Stimulated activated naive CD8-positive, alpha-beta T cell treated with anti-CD3 and anti-CD28 coated beads, Interleukin-15, Interleukin-2, amounts not matched to agents 100 ng/mL and 50 ng/mL, for 24 hours (primary cell): ENCODE measurements at regions not wholly inside any gene's neighbourhood (a gene's known extent, or its start where the extent isn't known, plus 50 kb on each side); places are given as distances from the start of the nearest gene placed in this dataset.

Experiments
- H3K27ac Mint-ChIP-seq: one replicate; pipeline ENCODE4 v1.8.0; 2021; ENCODE audit warnings: mild to moderate bottlenecking, mixed read lengths
- H3K27me3 Mint-ChIP-seq: one replicate; pipeline ENCODE4 v1.8.0; 2021; ENCODE audit warnings: mixed read lengths
- H3K36me3 Mint-ChIP-seq: one replicate; pipeline ENCODE4 v1.8.0; 2021; ENCODE audit warnings: low read depth, mixed read lengths
- H3K4me1 Mint-ChIP-seq: one replicate; pipeline ENCODE4 v1.8.0; 2021; ENCODE audit warnings: low read depth, mixed read lengths
- H3K4me3 Mint-ChIP-seq: one replicate; pipeline ENCODE4 v1.8.0; 2021; ENCODE audit warnings: mild to moderate bottlenecking, mixed read lengths
- H3K9me3 Mint-ChIP-seq: one replicate; pipeline ENCODE4 v1.8.0; 2021; ENCODE audit warnings: mixed read lengths

- H3K4me1 Mint-ChIP-seq: no peaks in the 10 kb centered on the region
- no peak overlapping the region for H3K27ac Mint-ChIP-seq
- no peaks in the 10 kb centered on the region for H3K36me3 Mint-ChIP-seq
- peaks cover 9% of the 10 kb centered on the region for H3K27me3 Mint-ChIP-seq
- H3K4me3 Mint-ChIP-seq: no peak overlapping the region
- no peaks in the 10 kb centered on the region for H3K9me3 Mint-ChIP-seq
These were observed 165.8 kb downstream of the NUP210 start for GRCh38 chr3:13254028-13254951.

- no peaks in the 10 kb centered on the region for H3K36me3 Mint-ChIP-seq
- H3K9me3 Mint-ChIP-seq: no peaks in the 10 kb centered on the region
- peaks cover 9% of the 10 kb centered on the region for H3K27me3 Mint-ChIP-seq
- H3K27ac Mint-ChIP-seq: no peak overlapping the region
- H3K4me1 Mint-ChIP-seq: no peaks in the 10 kb centered on the region
- H3K4me3 Mint-ChIP-seq: no peak overlapping the region
These were observed 166.7 kb downstream of the NUP210 start for GRCh38 chr3:13253208-13253937.

GRCh38 chr3:13252207-13252606 lies 167.9 kb downstream of the NUP210 start:
- Mint-ChIP-seq H3K27me3 (peaks cover 9% of the 10 kb centered on the region), H3K4me1 (no peaks in the 10 kb centered on the region), H3K9me3 (no peaks in the 10 kb centered on the region), H3K36me3 (no peaks in the 10 kb centered on the region), H3K27ac (no peak overlapping the region), H3K4me3 (no peak overlapping the region)

DNA sequence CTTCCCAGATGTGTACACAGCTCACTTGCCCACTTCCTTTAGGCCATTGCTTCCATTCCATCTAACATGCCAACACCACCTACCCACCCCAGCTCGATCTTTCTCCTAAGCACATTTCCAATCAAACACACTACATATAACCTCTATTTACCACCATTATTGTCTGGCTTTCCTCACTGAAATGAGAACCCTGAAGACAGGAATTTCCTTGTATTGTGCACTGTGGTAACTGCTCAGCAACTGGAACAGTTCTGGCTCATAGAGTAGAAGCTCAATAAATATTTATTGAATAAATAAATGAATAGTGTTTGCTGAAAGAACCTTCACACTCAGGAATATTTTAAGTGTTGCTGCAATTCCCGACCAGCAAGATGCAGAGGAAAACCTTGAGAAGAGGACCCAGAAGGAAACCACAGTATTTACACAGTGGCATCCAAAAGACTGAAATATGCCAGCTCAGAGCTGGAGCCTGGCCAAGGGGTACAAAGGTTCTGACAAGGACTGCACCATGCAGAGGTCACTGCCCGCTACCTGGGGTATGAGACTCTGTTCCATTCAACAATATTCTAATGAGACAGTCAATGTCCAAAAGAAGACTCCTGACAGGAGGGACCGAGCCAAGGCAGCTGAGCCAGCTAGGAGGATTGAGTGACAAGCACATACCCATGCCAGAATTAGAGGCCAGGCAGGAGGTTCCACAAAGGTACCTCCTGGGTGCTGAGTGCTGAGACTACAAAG lies 168.8 kb downstream of the NUP210 start:
- no peaks in the 10 kb centered on the region for H3K36me3 Mint-ChIP-seq
- no peaks in the 10 kb centered on the region for H3K4me1 Mint-ChIP-seq
- no peaks in the 10 kb centered on the region for H3K9me3 Mint-ChIP-seq
- H3K27ac Mint-ChIP-seq: no peak overlapping the region
- peaks cover 9% of the 10 kb centered on the region for H3K27me3 Mint-ChIP-seq
- H3K4me3 Mint-ChIP-seq: no peak overlapping the region

DNA sequence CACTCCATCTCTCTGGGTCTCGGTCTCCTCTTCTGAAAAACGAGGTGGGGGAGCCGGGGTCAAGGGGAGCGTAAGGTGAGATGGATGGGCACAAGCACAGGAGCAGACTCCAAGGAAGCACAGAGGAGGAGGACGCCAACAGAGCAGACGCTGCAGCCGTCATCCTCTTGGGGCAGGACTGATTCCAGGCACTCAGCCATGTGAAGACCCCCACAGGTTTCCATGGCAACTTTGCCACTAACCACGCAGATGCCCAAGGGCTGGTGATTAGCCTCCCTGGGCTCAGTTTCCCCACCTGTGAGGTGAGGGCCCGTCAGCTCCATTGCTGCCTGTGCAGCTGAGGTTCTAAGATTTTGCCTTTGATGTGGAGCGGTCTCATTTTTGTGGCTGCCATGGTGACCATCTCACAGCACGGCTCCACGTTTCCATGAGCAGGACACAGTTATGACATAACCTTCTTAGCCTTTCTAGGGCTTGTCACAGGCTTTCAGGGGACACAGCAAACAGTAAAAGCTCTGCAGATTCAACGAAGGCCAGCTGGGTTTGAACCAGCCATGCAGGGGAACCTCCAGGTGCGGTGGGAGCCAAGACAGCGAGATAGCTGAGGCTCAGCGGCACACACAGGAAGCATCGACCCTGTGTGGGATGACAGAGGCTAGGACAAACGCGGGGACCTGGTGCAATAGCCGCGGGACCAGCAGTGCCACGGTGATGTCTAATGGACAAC lies 170.3 kb downstream of the NUP210 start:
- H3K4me3 Mint-ChIP-seq: no peak overlapping the region
- no peaks in the 10 kb centered on the region for H3K4me1 Mint-ChIP-seq
- no peaks in the 10 kb centered on the region for H3K9me3 Mint-ChIP-seq

GRCh38 chr3:13248640-13249039 lies 171.5 kb downstream of the NUP210 start:
- Mint-ChIP-seq H3K4me3 (no peak overlapping the region), H3K27ac (no peak overlapping the region), H3K4me1 (no peaks in the 10 kb centered on the region), H3K36me3 (no peaks in the 10 kb centered on the region), H3K27me3 (peaks cover 9% of the 10 kb centered on the region), H3K9me3 (no peaks in the 10 kb centered on the region)

More for the DNA sequence above, 170.3 kb downstream of the NUP210 start:
- Mint-ChIP-seq H3K36me3 (no peaks in the 10 kb centered on the region), H3K27me3 (peaks cover 9% of the 10 kb centered on the region), H3K27ac (no peak overlapping the region)

DNA sequence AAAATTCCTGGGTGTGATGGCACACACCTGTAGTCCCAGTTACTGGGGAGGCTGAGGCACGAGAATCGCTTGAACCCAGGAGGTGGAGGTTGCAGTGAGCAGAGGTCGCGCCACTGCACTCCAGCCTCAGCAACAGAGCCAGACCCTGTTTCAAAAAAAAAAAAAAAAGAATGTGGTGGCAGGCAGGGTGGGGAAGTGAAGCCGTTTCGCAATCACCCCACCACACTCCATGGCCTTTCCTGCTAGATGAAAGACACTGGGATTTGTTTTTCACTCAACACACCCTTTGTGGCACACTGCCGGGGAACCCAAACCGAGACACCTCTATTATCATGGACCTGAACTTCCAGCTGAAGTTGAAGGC lies 172.4 kb upstream of the IQSEC1 start:
- H3K36me3 Mint-ChIP-seq: no peaks in the 10 kb centered on the region
- no peaks in the 10 kb centered on the region for H3K9me3 Mint-ChIP-seq
- no peaks in the 10 kb centered on the region for H3K4me1 Mint-ChIP-seq
- no peak overlapping the region for H3K27ac Mint-ChIP-seq
- H3K4me3 Mint-ChIP-seq: no peak overlapping the region
- H3K27me3 Mint-ChIP-seq: no peaks in the 10 kb centered on the region

- no peaks in the 10 kb centered on the region for H3K36me3 Mint-ChIP-seq
- no peaks in the 10 kb centered on the region for H3K27me3 Mint-ChIP-seq
- H3K4me3 Mint-ChIP-seq: no peak overlapping the region
- no peaks in the 10 kb centered on the region for H3K9me3 Mint-ChIP-seq
- no peak overlapping the region for H3K27ac Mint-ChIP-seq
- no peaks in the 10 kb centered on the region for H3K4me1 Mint-ChIP-seq
These were observed 170.4 kb upstream of the IQSEC1 start for GRCh38 chr3:13243586-13243985.

DNA sequence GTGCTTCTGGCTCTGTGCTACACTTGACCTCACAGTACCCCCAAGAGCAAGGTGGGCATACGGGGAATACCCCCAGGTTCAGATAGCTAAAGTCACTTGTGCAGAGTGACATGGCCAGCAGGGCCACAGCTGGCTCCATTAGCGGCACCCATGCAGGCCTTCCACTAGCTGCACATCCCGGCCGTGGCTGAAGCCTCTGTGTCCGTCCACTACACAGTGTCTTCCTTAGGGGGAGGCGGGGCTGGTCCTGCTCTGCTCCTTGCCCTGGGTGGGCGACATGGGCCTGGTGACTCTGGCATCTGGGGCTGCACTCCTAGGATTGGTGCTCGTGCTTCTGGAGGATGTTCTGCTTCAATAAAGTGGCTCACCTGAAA lies 169.1 kb upstream of the IQSEC1 start:
- Mint-ChIP-seq H3K4me1 (no peaks in the 10 kb centered on the region), H3K27me3 (no peaks in the 10 kb centered on the region), H3K9me3 (no peaks in the 10 kb centered on the region), H3K36me3 (no peaks in the 10 kb centered on the region), H3K4me3 (no peak overlapping the region), H3K27ac (no peak overlapping the region)

- no peaks in the 10 kb centered on the region for H3K27me3 Mint-ChIP-seq
- H3K9me3 Mint-ChIP-seq: no peaks in the 10 kb centered on the region
- H3K4me3 Mint-ChIP-seq: no peak overlapping the region
- H3K4me1 Mint-ChIP-seq: no peaks in the 10 kb centered on the region
- H3K36me3 Mint-ChIP-seq: no peaks in the 10 kb centered on the region
- no peak overlapping the region for H3K27ac Mint-ChIP-seq
These were observed 168.6 kb upstream of the IQSEC1 start for GRCh38 chr3:13241621-13242363.

- Mint-ChIP-seq H3K4me3 (no peak overlapping the region), H3K36me3 (no peaks in the 10 kb centered on the region), H3K4me1 (no peaks in the 10 kb centered on the region), H3K9me3 (no peaks in the 10 kb centered on the region), H3K27me3 (no peaks in the 10 kb centered on the region), H3K27ac (no peak overlapping the region)
These were observed 167.8 kb upstream of the IQSEC1 start for GRCh38 chr3:13240928-13241618.

- H3K27ac Mint-ChIP-seq: no peak overlapping the region
- H3K36me3 Mint-ChIP-seq: no peaks in the 10 kb centered on the region
- no peaks in the 10 kb centered on the region for H3K9me3 Mint-ChIP-seq
- H3K4me1 Mint-ChIP-seq: peaks cover 16% of the 10 kb centered on the region
- no peaks in the 10 kb centered on the region for H3K27me3 Mint-ChIP-seq
- no peak overlapping the region for H3K4me3 Mint-ChIP-seq
These were observed 166.2 kb upstream of the IQSEC1 start for GRCh38 chr3:13239467-13239760.

DNA sequence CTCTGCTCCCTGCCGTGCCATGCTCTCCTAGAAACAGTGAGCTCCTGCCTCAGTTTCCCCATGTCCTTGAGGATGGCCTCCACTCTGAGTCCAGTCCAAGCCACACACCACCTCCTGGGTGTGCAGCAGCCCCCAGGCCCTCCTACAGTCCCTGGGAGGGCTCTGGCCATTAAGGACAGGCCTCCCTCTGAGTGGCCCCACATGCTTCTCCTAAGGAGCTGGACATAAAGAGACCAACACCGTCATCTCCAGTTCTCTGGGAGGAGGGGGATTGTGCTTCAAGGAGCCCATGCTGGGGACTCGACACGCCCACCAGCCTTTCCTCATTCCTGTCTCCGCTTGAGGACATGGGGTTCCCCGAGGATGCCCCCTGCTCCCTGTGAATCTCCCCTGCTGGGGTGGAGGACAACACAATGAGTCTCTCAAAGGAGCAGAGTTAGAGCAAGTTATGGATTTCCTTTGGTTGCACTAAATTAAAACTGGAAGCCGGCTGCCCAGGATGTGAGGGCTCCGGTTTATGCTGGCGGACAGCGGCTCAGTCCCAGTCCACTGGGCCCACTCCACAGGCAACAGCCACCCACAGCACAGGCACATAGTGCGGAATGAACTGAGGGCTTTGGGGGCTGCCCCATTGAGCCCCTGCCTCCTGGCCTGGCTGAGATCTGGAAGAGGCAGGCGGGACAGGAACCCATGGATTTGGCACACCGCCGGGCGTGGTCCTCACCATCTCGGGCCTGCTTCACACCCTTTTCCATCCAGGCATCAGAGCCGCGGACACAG lies 165.6 kb upstream of the IQSEC1 start:
- Mint-ChIP-seq H3K4me3 (no peak overlapping the region), H3K9me3 (no peaks in the 10 kb centered on the region), H3K36me3 (no peaks in the 10 kb centered on the region), H3K27ac (no peak overlapping the region), H3K4me1 (peaks cover 22% of the 10 kb centered on the region), H3K27me3 (no peaks in the 10 kb centered on the region)
